ENCODE measurements at regions not wholly inside any gene's neighbourhood (a gene's known extent, or its start where the extent isn't known, plus 50 kb on each side); places are given as distances from the start of the nearest gene placed in this dataset.

- Histone ChIP-seq H3K4me3 (ENCODE audit: low read depth in 2 of 2, low read length in 1 of 2) (no peak overlapping the region), H3F3A (replicated peaks; ENCODE audit: insufficient read depth) (no peaks in the 10 kb centered on the region), H3K9ac (no peak overlapping the region), H3K4me2 (no peak overlapping the region), H3K9me3 (no peaks in the 10 kb centered on the region), H3K27me3 (ENCODE audit: insufficient read depth) (no peaks in the 10 kb centered on the region), H3K36me3 (replicated peaks in 1 of 2; ENCODE audit: control insufficient read depth in 1 of 2, insufficient read depth in 2 of 2, low read length in 1 of 2) (no peaks in the 10 kb centered on the region), H3K79me2 (ENCODE audit: insufficient read depth) (no peaks in the 10 kb centered on the region), H2AFZ (ENCODE audit: low read depth) (no peak overlapping the region), H3K9me2 (no peaks in the 10 kb centered on the region), H4K20me1 (ENCODE audit: insufficient read depth) (no peaks in the 10 kb centered on the region), H3K4me1 (ENCODE audit: control insufficient read depth in 1 of 2, insufficient read depth in 2 of 2, low read depth in 1 of 2, low read length in 1 of 2) (peaks cover 0 to 32% of the 10 kb centered on the region in 2 experiments; a peak in 1 of 4 replicates), H3K27ac (ENCODE audit: low read depth in 2 of 2, low read length in 1 of 2) (no peak overlapping the region)
- DNase-seq: no peak
- TF ChIP-seq MXI1 (IDR thresholded peaks at IDR 0.05; ENCODE audit: low read depth, low read length): no peak
- TF ChIP-seq GABPA (IDR thresholded peaks at IDR 0.05; ENCODE audit: low read depth): no peak
- TF ChIP-seq TCF12 (IDR thresholded peaks at IDR 0.05): no peak
- CTCF ChIA-PET: interaction anchor here (0.8 to 2.5 kb wide), 8 partner anchors 7 to 189 kb away, joined by 3 to 10 read pairs (median 4); no protein-coding TSS in a partner anchor
- 86% methylated on average over 10 of the region's 10 CpGs for WGBS (ENCODE audit: low lambda C conversion rate)
- POLR2A ChIA-PET: interaction anchor here (0.6 kb wide), 1 partner anchor 10 kb away, joined by 3 read pairs; no protein-coding TSS in a partner anchor
These were observed 145.8 kb upstream of the UNC5B start for GRCh38 chr10:71066600-71066999.

GRCh38 chr10:71067098-71067740 is 145.2 kb upstream of the UNC5B start:
- WGBS (ENCODE audit: low lambda C conversion rate): 51% methylated on average over 18 of the region's 19 CpGs
- peak; percentile 82; the same call in 1 of the 2 replicates for TF ChIP-seq MXI1 (IDR thresholded peaks at IDR 0.05; ENCODE audit: low read depth, low read length)
- no peak for TF ChIP-seq CTCF (IDR thresholded peaks at IDR 0.05)
- TF ChIP-seq ELF1 (IDR thresholded peaks at IDR 0.05): no peak
- TF ChIP-seq PBX3 (IDR thresholded peaks at IDR 0.05): no peak
- peak in 1 of 2 experiments; percentile 23; a peak in 1 of 4 replicates for TF ChIP-seq EP300 (IDR thresholded peaks at IDR 0.05; ENCODE audit: borderline replicate concordance in 1 of 2, low read depth in 1 of 2, low read length in 1 of 2)
- CTCF ChIA-PET: interaction anchor here (0.8 to 2.5 kb wide), 9 partner anchors 8 to 188 kb away, joined by 3 to 10 read pairs (median 3); no protein-coding TSS in a partner anchor

More at GRCh38 chr10:71067098-71067740, 145.2 kb upstream of the UNC5B start:
- H3K9ac ChIP-seq: no peak overlapping the region
- POLR2A ChIA-PET: interaction anchor here (0.6 to 1.1 kb wide), 2 partner anchors 9 to 25 kb away, joined by 3 read pairs; no protein-coding TSS in a partner anchor
- peak; percentile 79 for DNase-seq
- no peaks in the 10 kb centered on the region for H3K9me2 ChIP-seq
- no peaks in the 10 kb centered on the region for H3K27me3 ChIP-seq (ENCODE audit: insufficient read depth)
- H2AFZ ChIP-seq (ENCODE audit: low read depth): no peak overlapping the region
- no peak overlapping the region for H3K4me2 ChIP-seq
- no peaks in the 10 kb centered on the region for H4K20me1 ChIP-seq (ENCODE audit: insufficient read depth)
- H3K9me3 ChIP-seq: no peaks in the 10 kb centered on the region
- H3K36me3 ChIP-seq (replicated peaks in 1 of 2; ENCODE audit: control insufficient read depth in 1 of 2, insufficient read depth in 2 of 2, low read length in 1 of 2): no peaks in the 10 kb centered on the region
- no peaks in the 10 kb centered on the region for H3F3A ChIP-seq (replicated peaks; ENCODE audit: insufficient read depth)
- H3K79me2 ChIP-seq (ENCODE audit: insufficient read depth): no peaks in the 10 kb centered on the region
- H3K4me3 ChIP-seq (ENCODE audit: low read depth in 2 of 2, low read length in 1 of 2): no peak overlapping the region
- H3K27ac ChIP-seq (ENCODE audit: low read depth in 2 of 2, low read length in 1 of 2): peak overlapping the region in 1 of 2 experiments; percentile 22; a peak in 1 of 4 replicates
- peaks cover 0 to 32% of the 10 kb centered on the region in 2 experiments; a peak in 1 of 4 replicates for H3K4me1 ChIP-seq (ENCODE audit: control insufficient read depth in 1 of 2, insufficient read depth in 2 of 2, low read depth in 1 of 2, low read length in 1 of 2)
